ENCODE measurements at regions not wholly inside any gene's neighbourhood (a gene's known extent, or its start where the extent isn't known, plus 50 kb on each side); places are given as distances from the start of the nearest gene placed in this dataset.
"Not testable (repeated sequence)": the region's sequence is repeated elsewhere in the genome, so short reads cannot be mapped to it uniquely, and the experiment has no call there.

DNA sequence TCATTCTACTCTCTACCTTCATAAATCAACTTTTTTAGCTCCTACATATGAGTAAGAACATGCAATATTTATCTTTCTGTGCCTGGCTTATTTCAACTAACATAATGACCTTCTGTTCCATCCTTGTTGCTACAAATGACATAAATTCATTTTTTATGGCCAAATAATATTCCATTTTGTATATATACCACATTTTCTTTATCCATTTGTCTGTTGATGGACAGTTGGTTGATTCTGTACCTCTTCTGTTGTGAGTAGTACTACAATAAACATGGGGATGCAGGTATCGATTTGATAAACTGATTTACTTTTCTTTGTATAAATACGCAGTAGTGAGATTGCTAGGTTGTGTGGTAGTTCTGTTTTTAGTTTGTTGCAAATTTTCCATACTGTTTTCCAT, 279.5 kb upstream of the NFIA start:
- H3K4me1 ChIP-seq (ENCODE audit: insufficient read depth, insufficient read length), result no peaks in the 10 kb centered on the region
- H3K4me3 ChIP-seq (ENCODE audit: insufficient read length, low read depth), result no peak overlapping the region
- no peaks in the 10 kb centered on the region for H3K36me3 ChIP-seq (ENCODE audit: insufficient read depth, insufficient read length, low read length)
- TF ChIP-seq SUZ12 (IDR thresholded peaks at IDR 0.05; ENCODE audit: extremely low read depth, insufficient read depth, insufficient read length) (no peak), YY1 (IDR thresholded peaks at IDR 0.05; ENCODE audit: insufficient read depth, insufficient read length) (no peak), ZNF274 (IDR thresholded peaks at IDR 0.05; ENCODE audit: low read depth, low read length) (no peak)
- H3K9me3 ChIP-seq (ENCODE audit: insufficient read depth, low read length), result peaks cover 5% of the 10 kb centered on the region; the same call in 1 of the 2 replicates
- no peak for DNase-seq (ENCODE audit: low read depth, low spot score)
- no peaks in the 10 kb centered on the region for H3K27me3 ChIP-seq (ENCODE audit: insufficient read depth, insufficient read length)
- H3K9ac ChIP-seq (ENCODE audit: insufficient read length, low read depth), result no peak overlapping the region

DNA sequence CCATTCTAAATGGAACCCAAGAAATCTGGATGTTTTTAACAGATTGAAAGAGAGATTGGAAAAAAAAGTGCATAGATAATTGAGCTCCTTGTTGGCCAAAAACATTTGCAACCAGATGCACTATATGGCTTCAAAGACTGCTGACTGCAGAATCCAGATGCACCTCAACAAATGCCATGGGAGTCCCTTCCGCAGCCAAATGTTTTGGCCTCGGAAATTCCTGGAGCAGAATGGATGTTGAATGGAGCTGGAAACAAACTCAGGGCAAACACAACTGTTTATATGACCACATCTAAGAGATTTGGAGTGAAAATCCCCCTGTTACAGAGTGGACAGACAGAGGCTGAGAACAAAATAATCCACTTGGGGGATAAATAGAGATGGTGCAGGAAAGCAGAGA, 285.0 kb upstream of the NFIA start:
- no peak for DNase-seq (ENCODE audit: low read depth, low spot score)
- Histone ChIP-seq H3K36me3 (ENCODE audit: insufficient read depth, insufficient read length, low read length) (no peaks in the 10 kb centered on the region), H3K9me3 (ENCODE audit: insufficient read depth, low read length) (no peaks in the 10 kb centered on the region), H3K27me3 (ENCODE audit: insufficient read depth, insufficient read length) (no peaks in the 10 kb centered on the region), H3K4me1 (ENCODE audit: insufficient read depth, insufficient read length) (no peaks in the 10 kb centered on the region), H3K4me3 (ENCODE audit: insufficient read length, low read depth) (no peak overlapping the region), H3K9ac (ENCODE audit: insufficient read length, low read depth) (no peak overlapping the region)
- TF ChIP-seq SUZ12 (IDR thresholded peaks at IDR 0.05; ENCODE audit: extremely low read depth, insufficient read depth, insufficient read length), result no peak
- no peak for TF ChIP-seq YY1 (IDR thresholded peaks at IDR 0.05; ENCODE audit: insufficient read depth, insufficient read length)
- no peak for TF ChIP-seq ZNF274 (IDR thresholded peaks at IDR 0.05; ENCODE audit: low read depth, low read length)

DNA sequence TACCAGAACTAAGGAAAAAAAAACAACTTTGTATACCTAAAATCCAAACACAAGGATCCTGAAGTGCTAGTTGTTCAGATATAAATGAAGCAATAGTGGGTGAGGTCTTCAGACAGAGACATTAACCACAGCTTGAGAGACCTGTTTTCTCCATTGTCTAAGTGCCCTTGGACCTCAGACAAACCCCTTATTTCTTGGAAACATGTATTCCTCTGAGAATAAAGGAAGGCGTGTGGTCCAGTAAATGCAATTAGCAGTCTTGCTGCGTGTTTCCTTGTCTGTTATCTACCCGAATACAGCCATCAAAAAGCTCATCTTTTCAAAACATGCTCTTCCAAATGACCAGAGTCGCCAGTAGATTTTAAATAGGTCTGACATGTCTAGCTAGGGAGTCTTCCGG, 291.1 kb upstream of the NFIA start:
- Histone ChIP-seq H3K9me3 (ENCODE audit: insufficient read depth, low read length) (no peaks in the 10 kb centered on the region), H3K9ac (ENCODE audit: insufficient read length, low read depth) (no peak overlapping the region), H3K4me1 (ENCODE audit: insufficient read depth, insufficient read length) (no peaks in the 10 kb centered on the region), H3K36me3 (ENCODE audit: insufficient read depth, insufficient read length, low read length) (no peaks in the 10 kb centered on the region), H3K4me3 (ENCODE audit: insufficient read length, low read depth) (no peak overlapping the region), H3K27me3 (ENCODE audit: insufficient read depth, insufficient read length) (no peaks in the 10 kb centered on the region)
- no peak for DNase-seq (ENCODE audit: low read depth, low spot score)
- no peak for TF ChIP-seq YY1 (IDR thresholded peaks at IDR 0.05; ENCODE audit: insufficient read depth, insufficient read length)
- TF ChIP-seq ZNF274 (IDR thresholded peaks at IDR 0.05; ENCODE audit: low read depth, low read length), result no peak
- TF ChIP-seq SUZ12 (IDR thresholded peaks at IDR 0.05; ENCODE audit: extremely low read depth, insufficient read depth, insufficient read length), result no peak

- DNase-seq (ENCODE audit: low read depth, low spot score); H3K9ac ChIP-seq (ENCODE audit: insufficient read length, low read depth); H3K36me3 ChIP-seq (ENCODE audit: insufficient read depth, insufficient read length, low read length): not testable (repeated sequence)
Observed at GRCh38 chr1:60773099-60773498, 309.3 kb upstream of the NFIA start.

GRCh38 chr1:60769082-60769481, 313.3 kb upstream of the NFIA start:
- no peaks in the 10 kb centered on the region for H3K27me3 ChIP-seq (ENCODE audit: insufficient read depth, insufficient read length)
- H3K4me1 ChIP-seq (ENCODE audit: insufficient read depth, insufficient read length), result no peaks in the 10 kb centered on the region
- H3K9me3 ChIP-seq (ENCODE audit: insufficient read depth, low read length), result peaks cover 5% of the 10 kb centered on the region; the same call in 1 of the 2 replicates
- no peaks in the 10 kb centered on the region for H3K36me3 ChIP-seq (ENCODE audit: insufficient read depth, insufficient read length, low read length)
- TF ChIP-seq ZNF274 (IDR thresholded peaks at IDR 0.05; ENCODE audit: low read depth, low read length) (no peak), SUZ12 (IDR thresholded peaks at IDR 0.05; ENCODE audit: extremely low read depth, insufficient read depth, insufficient read length) (no peak), YY1 (IDR thresholded peaks at IDR 0.05; ENCODE audit: insufficient read depth, insufficient read length) (no peak)
- no peak overlapping the region for H3K4me3 ChIP-seq (ENCODE audit: insufficient read length, low read depth)
- DNase-seq (ENCODE audit: low read depth, low spot score), result no peak
- H3K9ac ChIP-seq (ENCODE audit: insufficient read length, low read depth), result no peak overlapping the region

More at GRCh38 chr1:60773099-60773498, 309.3 kb upstream of the NFIA start:
- H3K4me1 ChIP-seq (ENCODE audit: insufficient read depth, insufficient read length); H3K4me3 ChIP-seq (ENCODE audit: insufficient read length, low read depth); H3K27me3 ChIP-seq (ENCODE audit: insufficient read depth, insufficient read length): not testable (repeated sequence)
- peaks cover 13% of the 10 kb centered on the region; the same call in 1 of the 2 replicates for H3K9me3 ChIP-seq (ENCODE audit: insufficient read depth, low read length)

DNA sequence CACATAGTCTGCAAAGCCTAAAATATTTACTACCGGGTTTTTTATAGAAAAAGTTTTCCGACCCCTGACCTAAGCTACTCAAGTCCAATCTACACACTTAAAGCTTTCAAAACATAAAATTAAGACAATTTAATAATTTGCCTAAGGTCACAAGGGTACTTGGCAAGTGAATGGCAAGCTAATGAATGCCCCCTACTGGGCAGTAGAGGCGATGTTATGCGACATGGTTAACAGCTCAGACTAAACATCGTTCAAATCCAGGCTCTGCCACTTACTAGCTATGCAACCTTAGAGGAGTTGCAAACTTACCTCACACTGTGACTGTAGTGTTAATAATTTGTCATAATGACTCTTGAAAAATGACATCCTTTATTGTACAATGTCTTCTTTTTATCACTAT, 317.2 kb upstream of the NFIA start:
- TF ChIP-seq ZNF274 (IDR thresholded peaks at IDR 0.05; ENCODE audit: low read depth, low read length) (no peak), SUZ12 (IDR thresholded peaks at IDR 0.05; ENCODE audit: extremely low read depth, insufficient read depth, insufficient read length) (no peak), YY1 (IDR thresholded peaks at IDR 0.05; ENCODE audit: insufficient read depth, insufficient read length) (no peak)
- Histone ChIP-seq H3K27me3 (ENCODE audit: insufficient read depth, insufficient read length) (no peaks in the 10 kb centered on the region), H3K4me1 (ENCODE audit: insufficient read depth, insufficient read length) (no peaks in the 10 kb centered on the region), H3K9ac (ENCODE audit: insufficient read length, low read depth) (no peak overlapping the region), H3K9me3 (ENCODE audit: insufficient read depth, low read length) (no peaks in the 10 kb centered on the region), H3K36me3 (ENCODE audit: insufficient read depth, insufficient read length, low read length) (no peaks in the 10 kb centered on the region), H3K4me3 (ENCODE audit: insufficient read length, low read depth) (no peak overlapping the region)
- peak; percentile 64 for DNase-seq (ENCODE audit: low read depth, low spot score)

DNA sequence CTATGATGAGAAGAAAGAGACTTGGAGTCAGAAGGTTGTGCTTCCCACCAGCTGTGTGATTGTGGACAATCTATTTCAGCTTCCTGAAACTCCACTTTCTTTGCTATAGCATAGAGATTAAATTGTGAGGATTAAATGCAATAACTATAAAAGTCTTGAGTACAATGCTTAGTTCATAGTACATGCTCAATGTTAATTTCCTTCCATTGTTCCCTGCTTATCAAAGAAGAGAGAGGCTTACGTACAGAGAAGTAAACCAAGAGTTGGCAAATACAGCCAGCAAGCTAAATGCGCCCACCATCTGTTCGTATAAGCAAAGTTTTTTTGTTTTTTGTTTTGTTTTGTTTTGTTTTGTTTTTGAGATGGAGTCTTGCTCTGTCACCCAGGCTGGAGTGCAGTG, 317.9 kb upstream of the NFIA start:
- Histone ChIP-seq H3K36me3 (ENCODE audit: insufficient read depth, insufficient read length, low read length) (no peaks in the 10 kb centered on the region), H3K4me3 (ENCODE audit: insufficient read length, low read depth) (no peak overlapping the region), H3K4me1 (ENCODE audit: insufficient read depth, insufficient read length) (no peaks in the 10 kb centered on the region), H3K9ac (ENCODE audit: insufficient read length, low read depth) (no peak overlapping the region), H3K27me3 (ENCODE audit: insufficient read depth, insufficient read length) (no peaks in the 10 kb centered on the region), H3K9me3 (ENCODE audit: insufficient read depth, low read length) (no peaks in the 10 kb centered on the region)
- TF ChIP-seq SUZ12 (IDR thresholded peaks at IDR 0.05; ENCODE audit: extremely low read depth, insufficient read depth, insufficient read length) (no peak), YY1 (IDR thresholded peaks at IDR 0.05; ENCODE audit: insufficient read depth, insufficient read length) (no peak), ZNF274 (IDR thresholded peaks at IDR 0.05; ENCODE audit: low read depth, low read length) (no peak)
- no peak for DNase-seq (ENCODE audit: low read depth, low spot score)

DNA sequence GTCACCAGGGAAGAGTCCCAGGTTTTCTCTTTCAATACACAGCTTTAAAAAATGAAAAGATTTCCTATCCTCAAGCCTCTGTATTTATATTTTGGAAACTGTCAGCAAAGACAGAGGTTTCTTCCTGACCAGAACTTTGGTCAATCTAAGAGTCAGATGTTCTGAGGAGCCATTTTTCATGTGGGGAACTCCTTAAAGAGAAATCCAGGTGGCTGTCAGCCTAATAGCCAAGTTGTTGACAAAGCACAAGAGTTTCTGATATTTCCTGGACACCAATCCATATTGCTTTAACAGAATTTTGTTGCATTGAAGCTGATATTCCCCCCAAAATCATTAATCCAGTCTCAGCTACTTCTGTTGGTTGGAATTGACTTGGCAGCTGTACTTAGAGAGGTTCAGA, 318.6 kb upstream of the NFIA start:
- H3K27me3 ChIP-seq (ENCODE audit: insufficient read depth, insufficient read length), result no peaks in the 10 kb centered on the region
- no peaks in the 10 kb centered on the region for H3K9me3 ChIP-seq (ENCODE audit: insufficient read depth, low read length)
- no peaks in the 10 kb centered on the region for H3K4me1 ChIP-seq (ENCODE audit: insufficient read depth, insufficient read length)
- H3K36me3 ChIP-seq (ENCODE audit: insufficient read depth, insufficient read length, low read length), result no peaks in the 10 kb centered on the region
- DNase-seq (ENCODE audit: low read depth, low spot score), result no peak
- TF ChIP-seq YY1 (IDR thresholded peaks at IDR 0.05; ENCODE audit: insufficient read depth, insufficient read length) (no peak), ZNF274 (IDR thresholded peaks at IDR 0.05; ENCODE audit: low read depth, low read length) (no peak), SUZ12 (IDR thresholded peaks at IDR 0.05; ENCODE audit: extremely low read depth, insufficient read depth, insufficient read length) (no peak)
- no peak overlapping the region for H3K4me3 ChIP-seq (ENCODE audit: insufficient read length, low read depth)
- no peak overlapping the region for H3K9ac ChIP-seq (ENCODE audit: insufficient read length, low read depth)
